Erythroblast (primary cell): ENCODE measurements at regions not wholly inside any gene's neighbourhood (a gene's known extent, or its start where the extent isn't known, plus 50 kb on each side); places are given as distances from the start of the nearest gene placed in this dataset.

Experiments
- GATA1 ChIP-seq: IDR thresholded peaks from 2 replicates; pipeline ENCODE4 v1.6.1; 2011; ENCODE audit warnings: low read depth, mild to moderate bottlenecking, control low read depth, low read length, moderate library complexity
- POLR2A ChIP-seq: IDR thresholded peaks from 2 replicates; pipeline ENCODE4 v1.6.1; 2011; ENCODE audit warnings: mild to moderate bottlenecking, low read length

DNA sequence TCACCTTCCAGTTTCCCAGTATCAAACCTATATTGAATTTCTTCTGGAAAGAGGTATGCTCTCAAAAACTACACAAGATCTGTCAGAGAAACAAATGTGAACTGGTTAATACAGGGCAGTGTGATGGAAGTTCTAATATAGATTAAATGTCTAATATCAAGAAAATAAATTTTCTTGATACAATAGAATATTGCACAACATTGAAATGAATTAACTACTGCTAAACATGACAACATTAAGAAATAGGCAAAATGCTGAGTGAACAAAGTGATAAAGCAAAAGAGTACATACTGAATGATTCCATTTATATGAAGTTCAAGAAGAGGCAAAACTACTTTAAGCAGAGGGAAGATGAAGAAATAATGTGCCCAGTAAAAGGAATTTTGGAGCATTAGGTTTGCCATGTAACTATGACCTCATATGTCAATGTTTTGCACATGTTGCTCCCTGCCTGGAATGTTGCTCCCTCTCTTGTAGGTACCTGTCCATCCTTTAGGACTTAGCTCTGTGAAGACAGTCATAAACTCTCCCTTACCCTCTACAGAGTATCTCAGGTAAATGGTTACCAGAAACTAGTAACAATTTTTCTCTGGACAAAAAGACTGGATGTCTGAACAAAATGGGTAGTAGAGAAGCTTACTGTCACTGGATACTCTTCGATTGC lies 339.0 kb downstream of the RAD51AP2 start:
- TF ChIP-seq POLR2A: no peak
- TF ChIP-seq GATA1: no peak
